ENCODE measurements at regions not wholly inside any gene's neighbourhood (a gene's known extent, or its start where the extent isn't known, plus 50 kb on each side); places are given as distances from the start of the nearest gene placed in this dataset.
"Not testable (repeated sequence)": the region's sequence is repeated elsewhere in the genome, so short reads cannot be mapped to it uniquely, and the experiment has no call there.

- H3K27me3 Mint-ChIP-seq = no peaks in the 10 kb centered on the region
- no peak overlapping the region for H3K27ac Mint-ChIP-seq
- DNase-seq = no peak
- H3K4me3 Mint-ChIP-seq = no peak overlapping the region
- H3K4me1 Mint-ChIP-seq = no peaks in the 10 kb centered on the region
- POLR2A ChIA-PET = no interaction called here
- no peak for ATAC-seq
- H3K36me3 Mint-ChIP-seq = no peaks in the 10 kb centered on the region
- H3K9me3 Mint-ChIP-seq = peaks cover 0 to 5% (median 0%) of the 10 kb centered on the region in 9 donors
Measured at GRCh38 chr3:95522449-95522848, 1291.9 kb upstream of the EPHA6 start.

GRCh38 chr3:95539950-95540483 lies 1274.4 kb upstream of the EPHA6 start:
- Mint-ChIP-seq H3K27me3 (no peaks in the 10 kb centered on the region), H3K36me3 (no peaks in the 10 kb centered on the region), H3K27ac (no peak overlapping the region), H3K4me3 (no peak overlapping the region), H3K9me3 (peaks cover under 1 to 23% (median 5%) of the 10 kb centered on the region in 9 donors), H3K4me1 (no peaks in the 10 kb centered on the region)
- POLR2A ChIA-PET = interaction anchor here (0.6 kb wide), 1 partner anchor 1945 kb away, joined by 3 read pairs; no protein-coding TSS in a partner anchor
- ATAC-seq (no peak), DNase-seq (no peak)

- Mint-ChIP-seq H3K36me3 (no peaks in the 10 kb centered on the region), H3K27ac (no peak overlapping the region), H3K27me3 (no peaks in the 10 kb centered on the region), H3K9me3 (peaks cover 9 to 40% (median 15%) of the 10 kb centered on the region in 9 donors), H3K4me1 (no peaks in the 10 kb centered on the region), H3K4me3 (no peak overlapping the region)
- POLR2A ChIA-PET = no interaction called here
- DNase-seq (no peak), ATAC-seq (no peak)
Measured at GRCh38 chr3:95565502-95565901, 1248.9 kb upstream of the EPHA6 start.

- DNase-seq (no peak), ATAC-seq (no peak)
- Mint-ChIP-seq H3K9me3 (peaks cover 9 to 30% (median 14%) of the 10 kb centered on the region in 9 donors), H3K27ac (no peak overlapping the region), H3K36me3 (no peaks in the 10 kb centered on the region), H3K4me3 (no peak overlapping the region), H3K27me3 (no peaks in the 10 kb centered on the region), H3K4me1 (no peaks in the 10 kb centered on the region)
- POLR2A ChIA-PET = no interaction called here
Measured at GRCh38 chr3:95567346-95567745, 1247.0 kb upstream of the EPHA6 start.

- H3K36me3 Mint-ChIP-seq = no peaks in the 10 kb centered on the region
- peaks cover 0 to 13% (median 4%) of the 10 kb centered on the region in 9 donors for H3K9me3 Mint-ChIP-seq
- POLR2A ChIA-PET = no interaction called here
Measured at GRCh38 chr3:95586754-95587153, 1227.6 kb upstream of the EPHA6 start.

GRCh38 chr3:95587641-95588040 lies 1226.8 kb upstream of the EPHA6 start:
- H3K27me3 Mint-ChIP-seq, H3K4me1 Mint-ChIP-seq, H3K4me3 Mint-ChIP-seq, DNase-seq, H3K36me3 Mint-ChIP-seq, POLR2A ChIA-PET, ATAC-seq: not testable (repeated sequence)
- Mint-ChIP-seq H3K27ac (peak overlapping the region in 1 of 10 donors; percentile 8), H3K9me3 (peaks cover 0 to 13% (median 4%) of the 10 kb centered on the region in 9 donors)

More at GRCh38 chr3:95586754-95587153, 1227.6 kb upstream of the EPHA6 start:
- no peak overlapping the region for H3K27ac Mint-ChIP-seq
- no peaks in the 10 kb centered on the region for H3K27me3 Mint-ChIP-seq
- no peak for DNase-seq
- peaks cover 0 to 4% (median 0%) of the 10 kb centered on the region in 4 donors for H3K4me1 Mint-ChIP-seq
- ATAC-seq = no peak
- no peak overlapping the region for H3K4me3 Mint-ChIP-seq

- H3K27ac Mint-ChIP-seq = no peak overlapping the region
- DNase-seq (no peak), ATAC-seq (no peak)
- H3K9me3 Mint-ChIP-seq = peaks cover 0 to 17% (median 7%) of the 10 kb centered on the region in 9 donors
- no peaks in the 10 kb centered on the region for H3K36me3 Mint-ChIP-seq
- peaks cover 0 to 4% (median 0%) of the 10 kb centered on the region in 4 donors for H3K4me1 Mint-ChIP-seq
- H3K27me3 Mint-ChIP-seq = peaks cover 0 to 3% (median 0%) of the 10 kb centered on the region in 5 donors
- H3K4me3 Mint-ChIP-seq = no peak overlapping the region
- POLR2A ChIA-PET = no interaction called here
Measured at GRCh38 chr3:95588473-95588872, 1225.9 kb upstream of the EPHA6 start.

- H3K9me3 Mint-ChIP-seq = peaks cover 0 to 16% (median under 1%) of the 10 kb centered on the region in 9 donors
- POLR2A ChIA-PET = no interaction called here
- peaks cover 0 to 3% (median 0%) of the 10 kb centered on the region in 5 donors for H3K27me3 Mint-ChIP-seq
- no peak for ATAC-seq
- no peak overlapping the region for H3K27ac Mint-ChIP-seq
- DNase-seq = no peak
- H3K36me3 Mint-ChIP-seq = no peaks in the 10 kb centered on the region
- no peaks in the 10 kb centered on the region for H3K4me1 Mint-ChIP-seq
- no peak overlapping the region for H3K4me3 Mint-ChIP-seq
Measured at GRCh38 chr3:95595416-95596075, 1218.8 kb upstream of the EPHA6 start.

GRCh38 chr3:95607926-95608325 lies 1206.5 kb upstream of the EPHA6 start:
- ATAC-seq (no peak), DNase-seq (no peak)
- H3K27ac Mint-ChIP-seq = no peak overlapping the region
- peaks cover 11 to 41% (median 23%) of the 10 kb centered on the region in 9 donors for H3K9me3 Mint-ChIP-seq
- H3K4me3 Mint-ChIP-seq = no peak overlapping the region
- H3K4me1 Mint-ChIP-seq = no peaks in the 10 kb centered on the region
- peaks cover 0 to 7% (median 0%) of the 10 kb centered on the region in 3 donors for H3K36me3 Mint-ChIP-seq
- H3K27me3 Mint-ChIP-seq = no peaks in the 10 kb centered on the region
- POLR2A ChIA-PET = no interaction called here

- H3K4me1 Mint-ChIP-seq = no peaks in the 10 kb centered on the region
- no peak for ATAC-seq
- no peaks in the 10 kb centered on the region for H3K27me3 Mint-ChIP-seq
- peaks cover 0 to 7% (median 0%) of the 10 kb centered on the region in 3 donors for H3K36me3 Mint-ChIP-seq
- H3K4me3 Mint-ChIP-seq = no peak overlapping the region
- H3K9me3 Mint-ChIP-seq = peaks cover 11 to 41% (median 22%) of the 10 kb centered on the region in 9 donors
- no peak for DNase-seq
- no peak overlapping the region for H3K27ac Mint-ChIP-seq
- POLR2A ChIA-PET = no interaction called here
Measured at GRCh38 chr3:95609411-95609810, 1205.0 kb upstream of the EPHA6 start.

- no peak for DNase-seq
- ATAC-seq = no peak
- POLR2A ChIA-PET = no interaction called here
Measured at GRCh38 chr3:95612611-95613010, 1201.8 kb upstream of the EPHA6 start.

GRCh38 chr3:95613993-95614392 lies 1200.4 kb upstream of the EPHA6 start:
- POLR2A ChIA-PET = no interaction called here
- no peaks in the 10 kb centered on the region for H3K36me3 Mint-ChIP-seq
- no peak overlapping the region for H3K4me3 Mint-ChIP-seq
- no peak for DNase-seq
- no peak overlapping the region for H3K27ac Mint-ChIP-seq
- no peaks in the 10 kb centered on the region for H3K4me1 Mint-ChIP-seq
- peaks cover 0 to 12% (median 7%) of the 10 kb centered on the region in 9 donors for H3K9me3 Mint-ChIP-seq
- no peaks in the 10 kb centered on the region for H3K27me3 Mint-ChIP-seq
- ATAC-seq = no peak

More at GRCh38 chr3:95612611-95613010, 1201.8 kb upstream of the EPHA6 start:
- Mint-ChIP-seq H3K4me1 (no peaks in the 10 kb centered on the region), H3K27ac (no peak overlapping the region), H3K27me3 (no peaks in the 10 kb centered on the region), H3K4me3 (no peak overlapping the region), H3K36me3 (peaks cover 0 to 4% (median 0%) of the 10 kb centered on the region in 3 donors), H3K9me3 (peaks cover 4 to 15% (median 10%) of the 10 kb centered on the region in 9 donors)

- DNase-seq (no peak), ATAC-seq (no peak)
- H3K36me3 Mint-ChIP-seq = no peaks in the 10 kb centered on the region
- peaks cover 0 to 12% (median 2%) of the 10 kb centered on the region in 9 donors for H3K9me3 Mint-ChIP-seq
- no peak overlapping the region for H3K27ac Mint-ChIP-seq
- no peaks in the 10 kb centered on the region for H3K27me3 Mint-ChIP-seq
- H3K4me3 Mint-ChIP-seq = no peak overlapping the region
- no peaks in the 10 kb centered on the region for H3K4me1 Mint-ChIP-seq
- POLR2A ChIA-PET = no interaction called here
Measured at GRCh38 chr3:95615592-95616310, 1198.6 kb upstream of the EPHA6 start.
